ENCODE measurements at regions not wholly inside any gene's neighbourhood (a gene's known extent, or its start where the extent isn't known, plus 50 kb on each side); places are given as distances from the start of the nearest gene placed in this dataset.

DNA sequence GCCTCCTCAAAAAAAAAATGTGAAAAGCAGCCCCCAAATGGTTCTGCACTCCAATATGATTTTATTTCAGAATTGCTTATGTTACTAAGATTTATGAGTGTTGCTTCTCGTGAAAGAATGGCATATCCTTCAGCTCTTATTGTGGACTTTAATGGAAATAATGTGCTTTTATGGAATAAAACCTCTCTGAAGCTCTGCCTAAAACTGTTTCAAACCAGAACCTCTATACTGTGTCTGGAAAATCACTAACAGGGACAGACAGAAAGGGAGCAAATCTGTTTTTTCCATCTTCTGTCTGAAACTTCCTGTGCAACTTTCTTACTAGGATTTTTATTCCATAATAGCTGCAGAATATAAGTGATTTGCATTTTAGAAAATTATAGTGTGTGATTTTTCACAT, 493.1 kb downstream of the ANKRD50 start:
- no peaks in the 10 kb centered on the region for H3K27me3 ChIP-seq (replicated peaks)
- H3K4me3 ChIP-seq (ENCODE audit: low read depth, low read length), result no peak overlapping the region
- TF ChIP-seq, protein P1, sequence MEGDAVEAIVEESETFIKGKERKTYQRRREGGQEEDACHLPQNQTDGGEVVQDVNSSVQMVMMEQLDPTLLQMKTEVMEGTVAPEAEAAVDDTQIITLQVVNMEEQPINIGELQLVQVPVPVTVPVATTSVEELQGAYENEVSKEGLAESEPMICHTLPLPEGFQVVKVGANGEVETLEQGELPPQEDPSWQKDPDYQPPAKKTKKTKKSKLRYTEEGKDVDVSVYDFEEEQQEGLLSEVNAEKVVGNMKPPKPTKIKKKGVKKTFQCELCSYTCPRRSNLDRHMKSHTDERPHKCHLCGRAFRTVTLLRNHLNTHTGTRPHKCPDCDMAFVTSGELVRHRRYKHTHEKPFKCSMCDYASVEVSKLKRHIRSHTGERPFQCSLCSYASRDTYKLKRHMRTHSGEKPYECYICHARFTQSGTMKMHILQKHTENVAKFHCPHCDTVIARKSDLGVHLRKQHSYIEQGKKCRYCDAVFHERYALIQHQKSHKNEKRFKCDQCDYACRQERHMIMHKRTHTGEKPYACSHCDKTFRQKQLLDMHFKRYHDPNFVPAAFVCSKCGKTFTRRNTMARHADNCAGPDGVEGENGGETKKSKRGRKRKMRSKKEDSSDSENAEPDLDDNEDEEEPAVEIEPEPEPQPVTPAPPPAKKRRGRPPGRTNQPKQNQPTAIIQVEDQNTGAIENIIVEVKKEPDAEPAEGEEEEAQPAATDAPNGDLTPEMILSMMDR (IDR thresholded peaks at IDR 0.05; ENCODE audit: low read depth, low read length, missing control alignments), result no peak
- no peak overlapping the region for H3K27ac ChIP-seq
- no peak for DNase-seq
- in situ Hi-C loops (cut with HindIII; ENCODE audit: low pct_ligation_motif_present, low sequenced_read_pairs), result no loop called here
- H3K36me3 ChIP-seq (replicated peaks), result no peaks in the 10 kb centered on the region

DNA sequence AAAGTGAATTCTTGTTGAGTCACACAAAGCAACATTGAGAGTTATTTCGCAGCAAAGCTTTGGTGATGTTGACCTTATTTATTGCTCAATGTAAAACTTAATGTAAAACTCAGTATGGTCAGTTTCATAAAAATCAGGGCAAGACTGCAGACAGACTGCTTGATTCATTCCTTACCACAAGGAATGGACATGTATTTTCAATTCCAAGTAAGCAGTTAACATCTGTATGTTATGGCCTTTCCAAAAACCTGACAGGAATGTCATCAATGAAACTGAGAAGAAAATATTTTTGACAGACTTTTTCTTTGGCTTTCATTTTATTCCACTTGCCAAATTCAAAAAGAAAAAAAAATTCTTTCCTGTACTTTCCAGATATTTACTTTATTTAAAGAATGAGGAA, 488.3 kb downstream of the ANKRD50 start:
- in situ Hi-C loops (cut with HindIII; ENCODE audit: low pct_ligation_motif_present, low sequenced_read_pairs), result no loop called here
- no peak for DNase-seq
- Histone ChIP-seq H3K36me3 (replicated peaks) (no peaks in the 10 kb centered on the region), H3K4me3 (ENCODE audit: low read depth, low read length) (no peak overlapping the region), H3K27me3 (replicated peaks) (no peaks in the 10 kb centered on the region), H3K27ac (no peak overlapping the region)
- TF ChIP-seq, protein P1 (IDR thresholded peaks at IDR 0.05; ENCODE audit: low read depth, low read length, missing control alignments), result no peak

DNA sequence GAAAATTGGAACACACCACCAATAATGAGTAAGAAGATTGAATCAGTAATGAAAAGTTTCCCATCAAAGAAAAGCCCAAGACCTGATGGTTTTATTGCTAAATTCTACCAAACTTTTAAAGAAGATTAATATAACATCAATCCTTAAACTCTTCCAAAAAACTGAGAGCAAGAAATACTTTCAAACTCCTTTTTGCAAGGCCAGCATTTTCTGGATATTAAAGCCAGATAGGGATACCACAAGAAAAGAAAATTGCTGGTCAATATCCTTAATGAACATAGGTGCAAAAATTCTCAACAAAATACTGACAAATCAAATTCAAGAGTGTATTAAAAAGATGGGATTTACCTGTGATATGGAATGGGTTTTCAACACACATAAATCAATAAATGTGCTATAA, 484.6 kb downstream of the ANKRD50 start:
- Histone ChIP-seq H3K27ac (no peak overlapping the region), H3K4me3 (ENCODE audit: low read depth, low read length) (no peak overlapping the region), H3K36me3 (replicated peaks) (no peaks in the 10 kb centered on the region), H3K27me3 (replicated peaks) (no peaks in the 10 kb centered on the region)
- in situ Hi-C loops (cut with HindIII; ENCODE audit: low pct_ligation_motif_present, low sequenced_read_pairs), result no loop called here
- TF ChIP-seq, protein P1 (IDR thresholded peaks at IDR 0.05; ENCODE audit: low read depth, low read length, missing control alignments), result no peak
- no peak for DNase-seq

DNA sequence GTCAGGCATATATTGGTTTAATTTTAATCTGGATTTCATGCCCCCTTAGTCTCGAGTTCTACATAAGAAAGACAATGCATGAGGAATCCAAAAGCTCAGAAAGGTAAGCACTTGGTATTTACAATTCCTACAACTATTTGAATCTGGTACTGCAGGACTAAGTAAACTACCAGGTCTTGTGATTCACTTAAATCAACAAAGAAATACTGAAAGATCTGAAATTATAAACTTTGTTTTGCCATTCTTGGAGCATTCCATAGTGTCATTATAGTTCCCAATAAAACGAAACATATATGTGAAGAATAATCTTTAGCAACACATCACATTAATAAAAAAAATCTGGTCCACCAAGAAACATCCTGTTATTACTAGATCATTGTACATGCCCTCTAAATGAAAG, 482.3 kb downstream of the ANKRD50 start:
- Histone ChIP-seq H3K4me3 (ENCODE audit: low read depth, low read length) (no peak overlapping the region), H3K36me3 (replicated peaks) (no peaks in the 10 kb centered on the region), H3K27me3 (replicated peaks) (no peaks in the 10 kb centered on the region), H3K27ac (no peak overlapping the region)
- TF ChIP-seq, protein P1 (IDR thresholded peaks at IDR 0.05; ENCODE audit: low read depth, low read length, missing control alignments), result no peak
- no peak for DNase-seq
- in situ Hi-C loops (cut with HindIII; ENCODE audit: low pct_ligation_motif_present, low sequenced_read_pairs), result no loop called here

DNA sequence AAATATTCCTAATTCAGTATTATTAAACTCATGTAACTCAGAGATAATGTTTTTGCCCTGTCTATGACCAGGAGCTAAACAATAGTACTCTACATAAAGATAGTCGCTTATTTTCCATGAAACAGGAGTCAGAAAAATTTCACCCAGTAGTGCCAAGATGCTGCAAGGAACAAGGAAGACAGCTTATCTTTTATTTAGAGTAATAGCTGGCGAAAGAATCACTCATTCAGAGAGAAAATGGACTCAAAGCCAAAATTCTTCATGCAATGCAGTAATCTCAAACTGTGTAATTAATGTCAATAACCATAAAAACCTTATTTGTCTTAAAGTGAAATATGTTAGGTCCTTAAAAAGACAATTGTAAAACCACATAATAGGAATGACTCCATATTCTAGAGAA, 477.8 kb downstream of the ANKRD50 start:
- TF ChIP-seq, protein P1 (IDR thresholded peaks at IDR 0.05; ENCODE audit: low read depth, low read length, missing control alignments), result no peak
- DNase-seq, result no peak
- Histone ChIP-seq H3K36me3 (replicated peaks) (no peaks in the 10 kb centered on the region), H3K27me3 (replicated peaks) (no peaks in the 10 kb centered on the region), H3K4me3 (ENCODE audit: low read depth, low read length) (no peak overlapping the region), H3K27ac (no peak overlapping the region)
- in situ Hi-C loops (cut with HindIII; ENCODE audit: low pct_ligation_motif_present, low sequenced_read_pairs), result no loop called here

DNA sequence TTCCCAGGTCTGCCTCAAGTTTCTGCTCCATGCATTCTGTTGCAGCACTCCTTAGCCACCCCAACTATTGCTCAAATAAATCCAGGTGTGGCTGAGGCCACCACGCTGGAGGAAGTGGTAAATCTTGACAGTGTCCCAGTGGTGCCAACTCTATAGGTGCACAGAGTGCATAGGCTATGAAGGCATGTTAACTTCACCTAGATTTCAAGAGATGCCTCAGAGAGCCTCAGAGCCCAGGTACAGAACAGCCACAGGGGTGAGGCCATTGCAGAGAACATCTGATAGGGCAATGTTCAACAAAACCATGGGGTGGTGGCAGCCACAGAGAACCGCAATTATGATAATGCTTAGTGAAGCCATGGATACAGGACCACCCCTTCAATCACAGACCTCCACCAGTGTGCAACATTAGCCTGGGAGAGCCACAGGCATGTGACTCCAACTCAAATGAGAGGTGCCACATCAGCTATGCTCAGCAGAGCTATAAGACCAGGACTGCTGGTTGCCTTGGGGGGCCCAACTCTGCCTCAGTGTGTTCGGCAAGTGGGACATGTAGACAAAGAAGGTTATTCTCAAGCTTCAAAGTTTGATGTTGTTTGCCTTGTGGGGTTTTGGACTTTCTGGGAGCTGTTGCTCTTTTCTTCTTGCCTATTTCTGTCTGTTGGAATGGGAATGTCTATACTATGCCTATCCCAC, 468.7 kb downstream of the ANKRD50 start:
- no peaks in the 10 kb centered on the region for H3K27me3 ChIP-seq (replicated peaks)
- H3K27ac ChIP-seq, result no peak overlapping the region
- TF ChIP-seq, protein P1 (IDR thresholded peaks at IDR 0.05; ENCODE audit: low read depth, low read length, missing control alignments), result no peak
- no peak for DNase-seq
- no peaks in the 10 kb centered on the region for H3K36me3 ChIP-seq (replicated peaks)
- in situ Hi-C loops (cut with HindIII; ENCODE audit: low pct_ligation_motif_present, low sequenced_read_pairs), result no loop called here
- H3K4me3 ChIP-seq (ENCODE audit: low read depth, low read length), result no peak overlapping the region

Measured in brain microvascular endothelial cell (primary cell).